Endothelial cell of umbilical vein (primary cell): ENCODE measurements at regions not wholly inside any gene's neighbourhood (a gene's known extent, or its start where the extent isn't known, plus 50 kb on each side); places are given as distances from the start of the nearest gene placed in this dataset.

Source experiments
- CTCF ChIP-seq, 2 donors: IDR thresholded peaks; 1 replicate in 1 of 2; 2 replicates in 1 of 2; pipeline ENCODE4 v1.5.1; 2011; ENCODE audit warnings: low read length in 2 of 2, mild to moderate bottlenecking in 2 of 2, moderate library complexity in 2 of 2, control low read depth in 1 of 2, inconsistent platforms in 1 of 2, low read depth in 1 of 2; ENCODE audit not compliant: insufficient read depth in 1 of 2; ENCODE audit errors: extremely low read depth in 1 of 2
- EZH2 ChIP-seq: IDR thresholded peaks from 2 replicates; pipeline ENCODE4 v1.6.1; 2012; ENCODE audit warnings: borderline replicate concordance, low read depth, mild to moderate bottlenecking, moderate library complexity, low read length, inconsistent platforms; ENCODE audit not compliant: severe bottlenecking
- GATA2 ChIP-seq: IDR thresholded peaks from 2 replicates; pipeline ENCODE4 v1.7.0; 2011; ENCODE audit warnings: low read depth, mild to moderate bottlenecking, moderate library complexity, mixed read lengths, low read length; ENCODE audit not compliant: insufficient read length, insufficient read depth
- JUN ChIP-seq: IDR thresholded peaks from 2 replicates; pipeline ENCODE4 v1.6.1; 2011; ENCODE audit warnings: borderline replicate concordance, low read depth; ENCODE audit not compliant: insufficient read length, insufficient read depth

GRCh38 chr15:72966641-72967040, 85.6 kb upstream of the NEO1 start:
- TF ChIP-seq CTCF (IDR thresholded peaks at IDR 0.05; ENCODE audit: extremely low read depth in 1 of 2, insufficient read depth in 1 of 2, low read depth in 1 of 2, low read length in 2 of 2) (no peak), GATA2 (no peak), JUN (no peak), EZH2 (no peak)
